ENCODE measurements at regions not wholly inside any gene's neighbourhood (a gene's known extent, or its start where the extent isn't known, plus 50 kb on each side); places are given as distances from the start of the nearest gene placed in this dataset.
"Not testable (repeated sequence)": the region's sequence is repeated elsewhere in the genome, so short reads cannot be mapped to it uniquely, and the experiment has no call there.

DNA sequence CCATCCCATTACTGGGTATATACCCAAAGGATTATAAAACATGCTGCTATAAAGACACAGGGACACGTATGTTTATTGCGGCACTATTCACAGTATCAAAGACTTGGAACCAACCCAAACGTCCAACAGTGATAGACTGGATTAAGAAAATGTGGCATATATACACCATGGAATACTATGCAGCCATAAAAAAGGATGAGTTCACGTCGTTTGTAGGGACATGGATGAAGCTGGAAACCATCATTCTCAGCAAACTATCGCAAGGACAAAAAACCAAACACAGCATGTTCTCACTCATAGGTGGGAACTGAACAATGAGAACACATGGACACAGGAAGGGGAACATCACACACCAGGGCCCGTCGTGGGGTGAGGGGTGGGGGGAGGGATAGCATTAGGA is 106.1 kb downstream of the CHD1L start:
- not testable (repeated sequence) for H3K4me3 ChIP-seq (ENCODE audit: low read length); DNase-seq (ENCODE audit: low read depth, low spot score)

DNA sequence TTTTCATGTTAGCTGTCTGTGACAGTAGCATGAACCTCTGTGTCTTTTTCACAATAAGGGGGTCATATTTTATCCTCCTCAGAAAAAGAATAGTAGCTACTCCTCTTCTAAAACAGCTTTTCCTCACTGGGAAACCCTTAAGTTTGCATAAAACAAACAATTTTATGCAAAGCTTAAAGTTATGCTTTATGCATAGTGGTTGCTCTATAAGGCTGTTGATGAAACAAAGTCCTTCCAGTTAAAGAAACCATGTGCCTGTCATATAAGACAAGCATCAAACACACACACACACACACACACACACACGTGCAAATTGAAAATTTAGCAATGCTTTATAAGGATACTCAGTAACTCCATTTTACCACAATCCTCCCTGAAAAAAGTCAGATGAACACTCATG is 107.0 kb downstream of the CHD1L start:
- no peak overlapping the region for H3K4me3 ChIP-seq (ENCODE audit: low read length)
- DNase-seq (ENCODE audit: low read depth, low spot score), result no peak

GRCh38 chr1:147351140-147351835 is 108.8 kb downstream of the CHD1L start:
- no peak overlapping the region for H3K4me3 ChIP-seq (ENCODE audit: low read length)
- DNase-seq (ENCODE audit: low read depth, low spot score), result no peak

- no peak overlapping the region for H3K4me3 ChIP-seq (ENCODE audit: low read length)
Observed at GRCh38 chr1:147377263-147378246, 135.1 kb downstream of the CHD1L start.

GRCh38 chr1:147379889-147380288 is 137.4 kb downstream of the CHD1L start:
- H3K4me3 ChIP-seq (ENCODE audit: low read length), result no peak overlapping the region
- DNase-seq (ENCODE audit: low read depth, low spot score), result no peak

More at GRCh38 chr1:147377263-147378246, 135.1 kb downstream of the CHD1L start:
- no peak for DNase-seq (ENCODE audit: low read depth, low spot score)

DNA sequence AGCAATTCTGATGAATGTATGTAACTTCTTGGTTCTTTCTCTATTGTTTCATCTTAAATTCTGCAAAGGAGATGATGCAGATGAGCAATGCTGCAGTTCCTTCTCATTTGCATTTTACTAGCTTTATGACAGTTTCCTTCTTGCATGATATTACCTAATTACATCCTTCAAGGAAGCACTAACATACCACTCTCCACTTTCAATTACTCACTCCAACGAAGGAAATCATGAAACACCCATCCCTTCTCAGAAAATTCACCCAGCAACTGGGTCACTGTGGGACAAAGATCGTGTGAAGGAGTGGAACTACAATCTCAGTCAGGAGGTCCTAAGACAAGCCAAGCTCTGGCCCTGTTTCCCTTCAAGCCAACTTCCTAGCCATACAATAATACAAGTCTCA is 142.3 kb downstream of the CHD1L start:
- DNase-seq (ENCODE audit: low read depth, low spot score), result no peak

DNA sequence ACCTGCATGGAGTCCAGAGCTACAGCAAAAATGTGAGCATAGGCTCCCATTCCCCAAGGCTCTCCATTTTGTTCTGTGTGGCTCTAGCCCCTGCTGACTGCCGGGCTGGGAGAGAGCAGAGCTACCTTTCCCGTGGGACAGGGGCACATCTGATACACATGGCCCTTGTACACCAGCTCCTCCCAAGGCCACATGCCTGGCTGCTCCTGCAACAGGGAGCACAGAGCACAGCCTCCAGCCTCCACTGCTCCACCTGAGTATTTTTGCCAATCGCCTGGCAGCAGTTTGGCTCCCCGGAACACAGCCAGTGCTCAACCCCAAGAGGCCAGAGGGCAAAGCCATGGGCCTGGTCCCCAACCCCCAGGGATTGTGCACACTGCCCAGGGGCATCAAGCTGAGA is 146.5 kb downstream of the CHD1L start:
- H3K4me3 ChIP-seq (ENCODE audit: low read length), result no peak overlapping the region
- DNase-seq (ENCODE audit: low read depth, low spot score), result no peak

More for the DNA sequence above, 142.3 kb downstream of the CHD1L start:
- H3K4me3 ChIP-seq (ENCODE audit: low read length), result no peak overlapping the region

GRCh38 chr1:147389532-147390184 is 147.2 kb downstream of the CHD1L start:
- DNase-seq (ENCODE audit: low read depth, low spot score), result peak; percentile 36

GRCh38 chr1:147390185-147390542 is 147.7 kb downstream of the CHD1L start:
- no peak overlapping the region for H3K4me3 ChIP-seq (ENCODE audit: low read length)
- DNase-seq (ENCODE audit: low read depth, low spot score), result no peak

More at GRCh38 chr1:147389532-147390184, 147.2 kb downstream of the CHD1L start:
- H3K4me3 ChIP-seq (ENCODE audit: low read length), result no peak overlapping the region

- no peak for DNase-seq (ENCODE audit: low read depth, low spot score)
- no peak overlapping the region for H3K4me3 ChIP-seq (ENCODE audit: low read length)
Observed at GRCh38 chr1:147391114-147391513, 148.6 kb downstream of the CHD1L start.

DNA sequence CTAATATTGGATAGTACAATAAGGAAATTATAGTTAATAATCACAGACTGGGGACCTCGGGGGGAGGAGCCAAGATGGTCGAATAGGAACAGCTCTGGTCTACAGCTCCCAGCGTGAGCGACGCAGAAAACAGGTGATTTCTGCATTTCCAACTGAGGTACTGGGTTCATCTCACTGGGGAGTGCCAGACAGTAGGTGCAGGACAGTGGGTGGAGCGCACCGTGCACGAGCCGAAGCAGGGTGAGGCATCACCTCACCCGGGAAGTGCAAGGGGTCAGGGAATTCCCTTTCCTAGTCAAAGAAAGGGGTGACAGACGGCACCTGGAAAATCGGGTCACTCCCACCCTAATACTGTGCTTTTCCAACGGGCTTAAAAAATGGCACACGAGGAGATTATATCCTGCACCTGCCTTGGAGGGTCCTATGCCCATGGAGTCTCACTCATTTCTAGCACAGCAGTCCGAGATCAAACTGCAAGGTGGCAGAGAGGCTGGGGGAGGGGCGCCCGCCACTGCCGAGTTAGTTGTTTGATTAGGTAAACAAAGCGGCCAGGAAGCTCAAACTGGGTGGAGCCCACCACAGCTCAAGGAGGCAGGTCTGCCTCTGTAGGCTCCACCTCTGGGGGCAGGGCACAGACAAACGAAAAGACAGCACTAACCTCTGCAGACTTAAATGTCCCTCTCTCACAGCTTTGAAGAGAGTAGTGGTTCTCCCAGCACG is 138.8 kb upstream of the BCL9 start:
- peak overlapping the region; percentile 28 for H3K4me3 ChIP-seq (ENCODE audit: low read length)
- peak; percentile 9 for DNase-seq (ENCODE audit: low read depth, low spot score)

GRCh38 chr1:147404344-147404743 is 137.0 kb upstream of the BCL9 start:
- H3K4me3 ChIP-seq (ENCODE audit: low read length); DNase-seq (ENCODE audit: low read depth, low spot score): not testable (repeated sequence)

- no peak for DNase-seq (ENCODE audit: low read depth, low spot score)
- no peak overlapping the region for H3K4me3 ChIP-seq (ENCODE audit: low read length)
Observed at GRCh38 chr1:147409886-147410285, 131.4 kb upstream of the BCL9 start.

DNA sequence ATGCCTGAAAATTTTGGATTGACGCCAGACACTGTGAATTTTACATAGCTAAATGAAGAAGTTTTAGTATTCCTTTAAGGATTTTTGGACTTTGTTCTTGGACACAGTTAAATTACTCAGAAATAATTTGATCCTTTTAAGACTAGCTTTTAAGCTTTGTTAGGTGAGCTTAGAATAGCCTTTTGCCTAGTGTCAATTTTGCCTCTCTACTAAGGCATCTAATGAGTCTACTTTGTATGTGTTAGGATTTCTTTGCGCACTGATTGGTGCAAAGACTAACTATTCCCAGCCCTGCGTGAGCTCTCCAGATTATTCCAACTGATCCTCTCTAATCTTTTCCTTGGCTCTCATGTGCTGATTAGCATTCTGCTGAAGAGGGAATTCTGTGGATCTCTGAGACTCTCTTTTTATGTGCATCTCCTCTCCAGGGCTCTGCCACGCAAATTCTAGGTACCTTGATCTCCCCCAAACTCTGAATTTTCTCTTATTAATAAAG is 128.1 kb upstream of the BCL9 start:
- no peak for DNase-seq (ENCODE audit: low read depth, low spot score)
- H3K4me3 ChIP-seq (ENCODE audit: low read length), result no peak overlapping the region

DNA sequence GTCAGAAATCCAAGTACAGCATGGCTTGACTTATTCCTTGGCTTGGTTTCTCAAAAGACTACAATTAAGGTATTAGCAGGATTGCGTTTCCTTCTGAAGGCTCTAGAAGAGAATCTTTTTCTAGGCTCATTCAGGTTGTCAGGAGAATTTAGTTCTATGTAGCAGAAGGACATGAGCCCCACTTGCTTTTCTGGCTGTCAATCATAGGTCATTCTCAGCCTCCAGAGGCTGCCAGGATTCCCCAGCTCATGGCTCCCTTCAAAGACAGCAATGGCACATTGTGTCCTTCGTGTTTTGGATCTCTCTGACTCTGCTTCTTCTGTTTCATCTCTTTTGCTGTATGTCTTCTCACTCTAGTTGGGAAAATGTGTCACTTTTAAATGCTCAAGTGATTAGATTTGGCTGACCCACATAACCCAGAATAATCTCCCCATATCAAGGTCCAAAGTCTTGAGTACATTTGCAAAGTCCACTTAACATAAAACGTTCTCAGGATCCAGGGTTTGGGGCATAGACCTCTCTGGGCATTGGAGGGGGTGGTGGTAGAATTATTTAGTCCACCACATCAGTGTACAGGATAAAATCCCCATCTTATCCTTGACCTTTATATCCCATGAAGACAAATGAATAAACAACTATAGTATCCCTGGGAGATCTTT is 126.7 kb upstream of the BCL9 start:
- DNase-seq (ENCODE audit: low read depth, low spot score), result no peak
- no peak overlapping the region for H3K4me3 ChIP-seq (ENCODE audit: low read length)

- no peak overlapping the region for H3K4me3 ChIP-seq (ENCODE audit: low read length)
- DNase-seq (ENCODE audit: low read depth, low spot score), result no peak
Observed at GRCh38 chr1:147417024-147417423, 124.3 kb upstream of the BCL9 start.

- not testable (repeated sequence) for DNase-seq (ENCODE audit: low read depth, low spot score)
Observed at GRCh38 chr1:147423100-147423827, 118.0 kb upstream of the BCL9 start.

GRCh38 chr1:147434921-147435320 is 106.4 kb upstream of the BCL9 start:
- H3K4me3 ChIP-seq (ENCODE audit: low read length), result no peak overlapping the region
- DNase-seq (ENCODE audit: low read depth, low spot score), result no peak

More at GRCh38 chr1:147423100-147423827, 118.0 kb upstream of the BCL9 start:
- not testable (repeated sequence) for H3K4me3 ChIP-seq (ENCODE audit: low read length)

Measured in Jurkat, Clone E6-1 (cell line).